ENCODE measurements at regions not wholly inside any gene's neighbourhood (a gene's known extent, or its start where the extent isn't known, plus 50 kb on each side); places are given as distances from the start of the nearest gene placed in this dataset.
A peak's percentile ranks its signal among the peaks of the same experiment; 100 is the strongest.

- ATAC-seq (ENCODE audit: low read depth), result no peak
- H3K27ac ChIP-seq (ENCODE audit: insufficient read depth, low read length), result no peak overlapping the region
- H4K20me1 ChIP-seq (ENCODE audit: insufficient read depth, low read length), result no peaks in the 10 kb centered on the region
- peaks cover 3% of the 10 kb centered on the region; the same call in 1 of the 2 replicates for H3K9me1 ChIP-seq (ENCODE audit: insufficient read depth, low read length)
- H2AK9ac ChIP-seq (replicated peaks; ENCODE audit: low read depth, low read length, poor library complexity), result no peak overlapping the region
- intact Hi-C loops (cut with micrococcal nuclease) (no loop called here), in situ Hi-C loops (cut with MboI; ENCODE audit: low sequenced_read_pairs) (no loop called here), dilution Hi-C loops (cut with HindIII; ENCODE audit: low sequenced_read_pairs, unreplicated experiment) (no loop called here)
- no peak overlapping the region for H3K9ac ChIP-seq (ENCODE audit: low read depth, low read length)
- H3K9me3 ChIP-seq (ENCODE audit: control insufficient read depth, insufficient read depth, low read length), result no peaks in the 10 kb centered on the region
- peak overlapping the region in 1 of 2 experiments; percentile 29; a peak in 2 of 4 replicates for H4K8ac ChIP-seq (ENCODE audit: low read depth in 2 of 2, low read length in 2 of 2)
- H3K18ac ChIP-seq (ENCODE audit: low read depth, low read length), result peak overlapping the region; percentile 28; the same call in 1 of the 2 replicates
- H3K4ac ChIP-seq (ENCODE audit: low read depth, low read length), result peak overlapping the region; percentile 24
- H3K4me3 ChIP-seq (ENCODE audit: insufficient read depth, low read depth, low read length), result no peak overlapping the region
- H3K27me3 ChIP-seq (ENCODE audit: control insufficient read depth, insufficient read depth, low read length), result no peaks in the 10 kb centered on the region
- no peak overlapping the region for H2AFZ ChIP-seq (replicated peaks; ENCODE audit: low read length, poor library complexity)
- H3K56ac ChIP-seq (ENCODE audit: extremely low read depth, insufficient read depth, low read length), result no peak overlapping the region
- H4K91ac ChIP-seq (ENCODE audit: insufficient read depth, low read depth, low read length), result peak overlapping the region; percentile 52
- no peak overlapping the region for H3K4me2 ChIP-seq (ENCODE audit: low read depth, low read length)
- no peaks in the 10 kb centered on the region for H3K36me3 ChIP-seq (ENCODE audit: control insufficient read depth, insufficient read depth, low read length)
- peak overlapping the region; percentile 29; the same call in 1 of the 2 replicates for H3K23ac ChIP-seq (ENCODE audit: low read depth, low read length)
- H2BK20ac ChIP-seq (ENCODE audit: low read depth, low read length), result peak overlapping the region; percentile 32; the same call in 1 of the 2 replicates
- BruUV-seq (replicated peaks), result no TSS peak
- H2AK5ac ChIP-seq (ENCODE audit: low read depth, low read length), result peak overlapping the region; percentile 51; the same call in 1 of the 2 replicates
- H2BK120ac ChIP-seq (ENCODE audit: low read depth, low read length), result peak overlapping the region; percentile 39; the same call in 1 of the 2 replicates
- ChIA-PET CTCF (no interaction called here), POLR2A (ENCODE audit: unreplicated experiment) (no interaction called here)
- peak overlapping the region; percentile 96; the same call in 1 of the 3 replicates for H2BK15ac ChIP-seq (ENCODE audit: low read depth, low read length)
- TF ChIP-seq RAD21 (IDR thresholded peaks at IDR 0.05; ENCODE audit: low read length) (no peak), MAFK (IDR thresholded peaks at IDR 0.05; ENCODE audit: low read depth, low read length) (no peak), CHD1 (IDR thresholded peaks at IDR 0.05; ENCODE audit: low read depth, low read length) (no peak), FOS (IDR thresholded peaks at IDR 0.05; ENCODE audit: low read depth, low read length) (no peak), USF2 (IDR thresholded peaks at IDR 0.05; ENCODE audit: low read depth, low read length) (no peak), RCOR1 (IDR thresholded peaks at IDR 0.05; ENCODE audit: insufficient replicate concordance, low read length) (no peak), BHLHE40 (IDR thresholded peaks at IDR 0.05; ENCODE audit: low read depth, low read length) (no peak), ELK1 (IDR thresholded peaks at IDR 0.05; ENCODE audit: borderline replicate concordance, low read depth, low read length) (no peak), SMC3 (IDR thresholded peaks at IDR 0.05; ENCODE audit: low read depth, low read length) (no peak), RFX5 (IDR thresholded peaks at IDR 0.05; ENCODE audit: low read depth, low read length) (no peak), MXI1 (IDR thresholded peaks at IDR 0.05; ENCODE audit: borderline replicate concordance, low read depth, low read length) (no peak), NFE2L2 (IDR thresholded peaks at IDR 0.05; ENCODE audit: low read depth, low read length) (no peak), MAZ (IDR thresholded peaks at IDR 0.05; ENCODE audit: borderline replicate concordance, low read depth, low read length) (no peak), CTCF (conservative IDR thresholded peaks at IDR 0.05; ENCODE audit: low read depth, low read length) (no peak), POLR2A (IDR thresholded peaks at IDR 0.05; ENCODE audit: low read depth, low read length) (no peak), CEBPB (IDR thresholded peaks at IDR 0.05; ENCODE audit: low read depth, low read length) (no peak)
- DNase-seq, result no peak
- H2BK5ac ChIP-seq (ENCODE audit: low read depth, low read length, poor library complexity, severe bottlenecking), result peak overlapping the region; percentile 24
- peak overlapping the region; percentile 16; the same call in 1 of the 2 replicates for H4K5ac ChIP-seq (ENCODE audit: low read depth, low read length)
- WGBS, 2 experiments (ENCODE audit: extremely low coverage in 2 of 2, insufficient read length in 1 of 2), result no CpG with 5 or more reads among the region's 1 CpG
- peaks cover 6% of the 10 kb centered on the region for H3K4me1 ChIP-seq (ENCODE audit: control insufficient read depth, insufficient read depth, low read length)
- H3K79me1 ChIP-seq (ENCODE audit: low read depth in 1 of 2, low read length in 2 of 2), result no peaks in the 10 kb centered on the region
- H3K14ac ChIP-seq (replicated peaks; ENCODE audit: low read depth, low read length), result peak overlapping the region; percentile 63
Measured at GRCh38 chr5:111961862-111962261, 204.9 kb upstream of the NREP start.
